ENCODE measurements at regions not wholly inside any gene's neighbourhood (a gene's known extent, or its start where the extent isn't known, plus 50 kb on each side); places are given as distances from the start of the nearest gene placed in this dataset.

DNA sequence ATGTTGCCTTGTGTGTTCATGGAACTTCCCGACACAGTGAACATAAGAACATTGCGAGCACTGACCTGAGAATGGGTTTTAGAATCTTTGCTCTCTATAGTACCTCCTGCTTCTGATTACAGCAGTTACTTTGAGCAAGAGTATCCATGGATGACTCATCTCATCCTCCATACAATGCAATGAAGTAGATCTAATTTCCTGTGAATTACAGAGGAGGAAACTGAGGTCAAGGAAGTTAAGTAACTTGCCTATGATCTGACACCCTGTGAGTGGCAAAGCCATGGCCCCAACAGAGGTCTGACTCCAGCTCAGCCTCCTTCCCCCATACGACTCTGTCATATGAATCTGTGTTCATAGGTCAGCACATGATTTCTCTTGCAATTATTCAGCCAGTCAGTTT, 518.1 kb downstream of the TFAP2A start:
- TF ChIP-seq, protein P1, sequence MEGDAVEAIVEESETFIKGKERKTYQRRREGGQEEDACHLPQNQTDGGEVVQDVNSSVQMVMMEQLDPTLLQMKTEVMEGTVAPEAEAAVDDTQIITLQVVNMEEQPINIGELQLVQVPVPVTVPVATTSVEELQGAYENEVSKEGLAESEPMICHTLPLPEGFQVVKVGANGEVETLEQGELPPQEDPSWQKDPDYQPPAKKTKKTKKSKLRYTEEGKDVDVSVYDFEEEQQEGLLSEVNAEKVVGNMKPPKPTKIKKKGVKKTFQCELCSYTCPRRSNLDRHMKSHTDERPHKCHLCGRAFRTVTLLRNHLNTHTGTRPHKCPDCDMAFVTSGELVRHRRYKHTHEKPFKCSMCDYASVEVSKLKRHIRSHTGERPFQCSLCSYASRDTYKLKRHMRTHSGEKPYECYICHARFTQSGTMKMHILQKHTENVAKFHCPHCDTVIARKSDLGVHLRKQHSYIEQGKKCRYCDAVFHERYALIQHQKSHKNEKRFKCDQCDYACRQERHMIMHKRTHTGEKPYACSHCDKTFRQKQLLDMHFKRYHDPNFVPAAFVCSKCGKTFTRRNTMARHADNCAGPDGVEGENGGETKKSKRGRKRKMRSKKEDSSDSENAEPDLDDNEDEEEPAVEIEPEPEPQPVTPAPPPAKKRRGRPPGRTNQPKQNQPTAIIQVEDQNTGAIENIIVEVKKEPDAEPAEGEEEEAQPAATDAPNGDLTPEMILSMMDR (IDR thresholded peaks at IDR 0.05) = no peak
- TF ChIP-seq POLR2A (IDR thresholded peaks at IDR 0.05) = no peak
